OCI-LY3 (cell line): ENCODE measurements at regions not wholly inside any gene's neighbourhood (a gene's known extent, or its start where the extent isn't known, plus 50 kb on each side); places are given as distances from the start of the nearest gene placed in this dataset.

Experiments used
- H2AFZ ChIP-seq: fragments of 200-600, 300-600 bp; shearing (Covaris generic); 2 replicates; pipeline ENCODE4 v1.6.0; 2014; ENCODE audit warnings: antibody characterized with exemption, low read depth, low read length
- H3K27ac ChIP-seq: fragments of 200-600, 300-600 bp; sonication (generic); 2 replicates; pipeline ENCODE4 v1.5.1; 2014; ENCODE audit warnings: mild to moderate bottlenecking, low read length, moderate library complexity, mixed read lengths
- H3K27me3 ChIP-seq: fragments of 200-600, 300-600 bp; sonication (generic); 2 replicates; pipeline ENCODE4 v1.6.1; 2014; ENCODE audit warnings: low read depth, low read length, mixed read lengths
- H3K36me3 ChIP-seq: fragments of 200-600, 300-600 bp; sonication (generic); replicated peaks from 2 replicates; pipeline ENCODE3; 2014; ENCODE audit warnings: low read depth, low read length, mixed read lengths
- H3K4me1 ChIP-seq: fragments of 300-600, 200-600 bp; sonication (generic); 2 replicates; pipeline ENCODE4 v1.6.1; 2014; ENCODE audit warnings: low read length, mixed read lengths
- H3K4me2 ChIP-seq: fragments of 200-600, 300-600 bp; sonication (generic); 2 replicates; pipeline ENCODE4 v1.6.1; 2014; ENCODE audit warnings: low read length, mixed read lengths
- H3K4me3 ChIP-seq: fragments of 300-600, 200-600 bp; sonication (generic); 2 replicates; pipeline ENCODE4 v1.5.1; 2014; ENCODE audit warnings: antibody characterized with exemption, mild to moderate bottlenecking, low read length, moderate library complexity
- H3K79me2 ChIP-seq: fragments of 300-600, 200-600 bp; shearing (Covaris generic); 2 replicates; pipeline ENCODE4 v1.6.1; 2014; ENCODE audit warnings: mild to moderate bottlenecking, low read length, mixed read lengths
- H3K9ac ChIP-seq: fragments of 300-600, 200-600 bp; shearing (Covaris generic); 2 replicates; pipeline ENCODE4 v1.6.0; 2014; ENCODE audit warnings: mild to moderate bottlenecking, low read length, moderate library complexity
- H3K9me3 ChIP-seq: fragments of 200-600, 300-600 bp; shearing (Covaris generic); 2 replicates; pipeline ENCODE4 v1.6.1; 2014; ENCODE audit warnings: low read length, mixed read lengths; ENCODE audit not compliant: insufficient read depth
- H4K20me1 ChIP-seq: fragments of 200-600, 300-600 bp; sonication (generic); 2 replicates; pipeline ENCODE4 v1.6.1; 2016; ENCODE audit warnings: low read length, mixed read lengths; ENCODE audit not compliant: insufficient read depth
- EZH2phosphoT487 ChIP-seq: fragments of 200-600 bp; shearing (Covaris generic); IDR thresholded peaks from 2 replicates; pipeline ENCODE4 v1.6.1; 2018; ENCODE audit warnings: antibody characterized with exemption, mixed run types, low read depth
- TF ChIP-seq, protein P1 (sequence below): fragments of 200-600, 300-600 bp; sonication (generic); IDR thresholded peaks from 2 replicates; pipeline ENCODE4 v1.5.1; 2014; ENCODE audit warnings: antibody characterized with exemption, low read length, low read depth

DNA sequence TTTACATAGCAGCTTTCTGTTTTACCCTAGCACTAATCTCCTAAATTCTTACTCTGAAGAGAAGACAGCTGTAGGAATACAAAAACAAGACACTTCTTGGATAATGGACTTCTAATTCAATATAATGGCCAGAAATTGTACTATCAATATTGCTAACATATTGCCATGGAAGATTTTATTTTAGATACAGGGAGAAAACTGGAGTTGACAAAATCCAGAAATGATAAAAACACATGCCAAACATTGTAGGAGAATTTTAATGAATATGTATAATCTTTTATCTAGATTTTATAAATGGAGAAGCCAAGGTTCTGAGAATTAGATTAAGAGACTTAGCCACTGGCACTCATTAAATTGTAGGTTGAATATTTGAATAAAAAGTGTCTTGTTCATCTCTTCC is 1838.8 kb upstream of the LRRTM1 start:
- Histone ChIP-seq H3K27ac (no peak overlapping the region), H3K9ac (no peak overlapping the region), H3K36me3 (no peaks in the 10 kb centered on the region), H3K4me1 (no peaks in the 10 kb centered on the region), H2AFZ (no peak overlapping the region), H3K4me3 (no peak overlapping the region), H3K79me2 (no peaks in the 10 kb centered on the region), H3K4me2 (no peak overlapping the region), H3K27me3 (no peaks in the 10 kb centered on the region), H4K20me1 (no peaks in the 10 kb centered on the region), H3K9me3 (no peaks in the 10 kb centered on the region)
- TF ChIP-seq, protein P1, sequence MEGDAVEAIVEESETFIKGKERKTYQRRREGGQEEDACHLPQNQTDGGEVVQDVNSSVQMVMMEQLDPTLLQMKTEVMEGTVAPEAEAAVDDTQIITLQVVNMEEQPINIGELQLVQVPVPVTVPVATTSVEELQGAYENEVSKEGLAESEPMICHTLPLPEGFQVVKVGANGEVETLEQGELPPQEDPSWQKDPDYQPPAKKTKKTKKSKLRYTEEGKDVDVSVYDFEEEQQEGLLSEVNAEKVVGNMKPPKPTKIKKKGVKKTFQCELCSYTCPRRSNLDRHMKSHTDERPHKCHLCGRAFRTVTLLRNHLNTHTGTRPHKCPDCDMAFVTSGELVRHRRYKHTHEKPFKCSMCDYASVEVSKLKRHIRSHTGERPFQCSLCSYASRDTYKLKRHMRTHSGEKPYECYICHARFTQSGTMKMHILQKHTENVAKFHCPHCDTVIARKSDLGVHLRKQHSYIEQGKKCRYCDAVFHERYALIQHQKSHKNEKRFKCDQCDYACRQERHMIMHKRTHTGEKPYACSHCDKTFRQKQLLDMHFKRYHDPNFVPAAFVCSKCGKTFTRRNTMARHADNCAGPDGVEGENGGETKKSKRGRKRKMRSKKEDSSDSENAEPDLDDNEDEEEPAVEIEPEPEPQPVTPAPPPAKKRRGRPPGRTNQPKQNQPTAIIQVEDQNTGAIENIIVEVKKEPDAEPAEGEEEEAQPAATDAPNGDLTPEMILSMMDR = no peak
- TF ChIP-seq EZH2phosphoT487 = no peak

- Histone ChIP-seq H3K4me3 (no peak overlapping the region), H3K9me3 (no peaks in the 10 kb centered on the region), H3K79me2 (no peaks in the 10 kb centered on the region), H3K9ac (no peak overlapping the region), H3K36me3 (no peaks in the 10 kb centered on the region), H3K27ac (no peak overlapping the region), H3K4me2 (no peak overlapping the region), H2AFZ (no peak overlapping the region; the same call in 1 of the 2 replicates), H4K20me1 (no peaks in the 10 kb centered on the region), H3K27me3 (no peaks in the 10 kb centered on the region), H3K4me1 (no peaks in the 10 kb centered on the region)
- TF ChIP-seq, protein P1 = no peak
Observed at GRCh38 chr2:82139979-82140611, 1835.5 kb upstream of the LRRTM1 start.

- no peaks in the 10 kb centered on the region for H3K36me3 ChIP-seq
- no peaks in the 10 kb centered on the region for H4K20me1 ChIP-seq
- H3K4me2 ChIP-seq = no peak overlapping the region
- TF ChIP-seq EZH2phosphoT487 = no peak
- TF ChIP-seq, protein P1 = no peak
- no peaks in the 10 kb centered on the region for H3K27me3 ChIP-seq
- H3K9me3 ChIP-seq = no peaks in the 10 kb centered on the region; the same call in 1 of the 2 replicates
- H3K27ac ChIP-seq = no peak overlapping the region
- H3K79me2 ChIP-seq = no peaks in the 10 kb centered on the region
- no peak overlapping the region for H3K9ac ChIP-seq
- no peaks in the 10 kb centered on the region for H3K4me1 ChIP-seq
- no peak overlapping the region for H3K4me3 ChIP-seq
- H2AFZ ChIP-seq = no peak overlapping the region
Observed at GRCh38 chr2:82137441-82137840, 1832.9 kb upstream of the LRRTM1 start.

GRCh38 chr2:82128051-82128450 is 1823.5 kb upstream of the LRRTM1 start:
- no peaks in the 10 kb centered on the region for H4K20me1 ChIP-seq
- no peaks in the 10 kb centered on the region for H3K27me3 ChIP-seq
- no peak overlapping the region for H3K9ac ChIP-seq
- no peak overlapping the region for H3K4me3 ChIP-seq
- peaks cover 6% of the 10 kb centered on the region; the same call in 1 of the 2 replicates for H3K9me3 ChIP-seq
- no peak overlapping the region for H3K27ac ChIP-seq
- peaks cover 2% of the 10 kb centered on the region for H3K36me3 ChIP-seq
- no peaks in the 10 kb centered on the region for H3K4me1 ChIP-seq
- H3K79me2 ChIP-seq = no peaks in the 10 kb centered on the region
- no peak overlapping the region for H3K4me2 ChIP-seq
- no peak for TF ChIP-seq EZH2phosphoT487
- TF ChIP-seq, protein P1 = no peak
- no peak overlapping the region for H2AFZ ChIP-seq
